ENCODE measurements at regions not wholly inside any gene's neighbourhood (a gene's known extent, or its start where the extent isn't known, plus 50 kb on each side); places are given as distances from the start of the nearest gene placed in this dataset.

DNA sequence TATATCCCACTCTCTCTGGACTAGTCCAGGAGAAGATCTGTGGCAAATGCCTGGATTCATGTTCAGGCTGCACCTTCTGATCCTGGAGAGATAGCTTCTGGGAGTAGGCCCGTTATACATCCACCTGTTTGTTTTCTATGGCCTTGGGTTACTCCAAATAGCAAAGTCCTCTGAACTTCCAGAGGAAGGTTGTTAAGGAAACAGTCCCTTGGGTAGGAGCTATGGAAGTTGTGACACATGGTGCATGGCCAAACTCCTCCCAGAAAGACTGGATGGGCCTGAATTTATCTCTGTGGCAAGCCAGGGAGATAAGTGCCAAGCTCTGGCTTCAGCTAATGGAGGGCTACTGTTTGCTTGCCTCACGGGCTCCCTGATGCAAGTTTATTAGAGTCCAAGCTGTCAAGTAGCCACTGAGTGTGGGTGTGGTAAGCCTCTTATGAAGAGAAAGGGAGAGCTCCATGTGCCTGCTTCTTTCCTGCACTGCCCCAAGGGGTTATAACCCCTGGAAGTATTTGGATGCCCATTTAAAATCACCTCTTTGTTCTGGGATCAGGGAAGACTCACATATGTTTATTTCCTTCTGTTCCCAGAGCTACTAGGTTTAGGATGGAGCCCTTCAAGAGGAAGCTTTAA lies 328.7 kb upstream of the ATP11B start:
- Mint-ChIP-seq H3K9me3 (no peaks in the 10 kb centered on the region), H3K27ac (no peak overlapping the region), H3K36me3 (ENCODE audit: low read depth) (no peaks in the 10 kb centered on the region), H3K27me3 (no peaks in the 10 kb centered on the region), H3K4me1 (no peaks in the 10 kb centered on the region), H3K4me3 (no peak overlapping the region)
- intact Hi-C loops (cut with micrococcal nuclease): no loop called here
- DNase-seq: no peak

DNA sequence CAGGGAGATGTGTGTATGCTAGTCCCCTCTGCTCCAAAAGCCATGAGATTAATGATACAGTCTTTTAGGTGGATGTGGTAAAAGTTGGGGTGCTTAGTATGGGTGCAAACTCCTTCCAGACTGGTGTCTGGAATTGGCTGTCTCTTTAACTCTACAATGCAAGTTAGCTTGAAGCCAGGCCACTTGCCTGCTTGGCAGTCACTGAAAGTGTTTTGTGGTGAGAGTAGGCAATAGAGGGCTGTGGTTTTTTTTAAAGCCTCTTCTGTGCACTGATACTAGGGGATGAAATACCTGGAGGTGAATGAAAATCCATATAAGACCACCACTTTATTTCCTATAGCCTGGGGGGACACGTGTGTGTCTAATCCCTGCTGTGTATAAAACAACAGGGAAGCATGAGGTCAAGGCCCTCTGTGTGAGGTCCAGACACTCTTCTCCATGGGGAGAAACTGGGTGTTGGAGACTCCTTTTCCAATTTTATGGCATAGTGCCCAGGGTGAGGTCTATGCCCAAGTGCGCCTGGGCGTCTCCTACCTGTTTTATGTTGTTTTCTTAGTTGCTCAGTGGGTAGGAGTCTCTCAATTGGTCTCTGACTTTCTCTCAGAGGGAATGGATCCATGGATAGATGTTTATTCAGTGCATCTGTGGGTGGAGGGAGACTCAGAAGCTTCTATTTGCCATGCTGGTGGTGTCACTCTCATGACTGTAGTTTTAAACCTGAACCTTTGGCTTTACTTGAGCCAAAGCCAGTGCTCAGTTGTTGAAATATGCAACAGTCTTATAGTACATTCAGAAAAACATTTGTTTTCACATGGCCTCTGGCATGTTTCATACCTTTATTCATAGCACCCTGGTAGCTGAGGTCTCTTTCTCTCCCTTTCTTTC lies 327.8 kb upstream of the ATP11B start:
- DNase-seq: no peak
- Mint-ChIP-seq H3K9me3 (no peaks in the 10 kb centered on the region), H3K27me3 (no peaks in the 10 kb centered on the region), H3K4me1 (no peaks in the 10 kb centered on the region), H3K4me3 (no peak overlapping the region), H3K27ac (no peak overlapping the region), H3K36me3 (ENCODE audit: low read depth) (no peaks in the 10 kb centered on the region)
- intact Hi-C loops (cut with micrococcal nuclease): no loop called here

DNA sequence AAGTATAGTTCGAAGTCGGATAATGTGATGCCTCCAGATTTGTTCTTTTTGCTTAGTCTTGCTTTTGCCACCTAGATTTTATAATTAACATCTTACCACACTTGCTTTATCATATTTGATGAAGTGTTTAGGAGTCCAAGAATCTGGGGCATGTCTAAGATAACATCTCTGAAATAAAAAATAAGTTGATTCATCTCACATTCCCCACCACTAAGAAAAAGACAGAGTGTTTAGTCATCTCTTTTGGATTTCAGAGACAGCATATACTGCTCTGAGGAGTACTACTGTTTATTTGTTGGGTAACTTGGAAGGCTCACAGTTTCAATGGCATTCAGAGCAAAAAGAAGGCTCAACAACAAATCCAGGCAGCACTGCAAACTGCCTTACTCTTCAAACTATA lies 324.2 kb upstream of the ATP11B start:
- Mint-ChIP-seq H3K4me3 (no peak overlapping the region), H3K4me1 (no peaks in the 10 kb centered on the region), H3K36me3 (ENCODE audit: low read depth) (no peaks in the 10 kb centered on the region), H3K27me3 (no peaks in the 10 kb centered on the region), H3K9me3 (no peaks in the 10 kb centered on the region), H3K27ac (no peak overlapping the region)
- intact Hi-C loops (cut with micrococcal nuclease): no loop called here
- no peak for DNase-seq

DNA sequence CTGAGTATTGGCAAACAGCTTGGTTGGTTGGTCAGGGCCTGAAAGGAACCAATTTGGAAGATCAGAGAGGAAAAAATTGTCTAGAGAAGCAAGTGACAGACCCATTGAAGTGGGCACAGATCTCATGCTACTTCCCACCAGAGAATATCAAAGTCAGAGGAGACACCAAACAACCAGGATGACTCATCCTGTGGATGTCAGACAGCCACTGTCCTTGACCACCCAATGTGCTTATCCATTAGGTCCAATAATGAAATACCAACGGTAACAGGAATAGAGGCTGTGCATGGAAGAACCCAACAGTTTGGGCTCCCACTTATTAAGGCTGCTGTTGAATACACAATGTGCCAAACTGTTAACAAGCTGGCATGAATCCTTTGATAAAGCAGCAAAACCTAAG lies 323.1 kb upstream of the ATP11B start:
- no peak for DNase-seq
- no peaks in the 10 kb centered on the region for H3K27me3 Mint-ChIP-seq
- intact Hi-C loops (cut with micrococcal nuclease): no loop called here
- H3K4me3 Mint-ChIP-seq: no peak overlapping the region
- H3K9me3 Mint-ChIP-seq: no peaks in the 10 kb centered on the region
- no peak overlapping the region for H3K27ac Mint-ChIP-seq
- H3K4me1 Mint-ChIP-seq: no peaks in the 10 kb centered on the region
- H3K36me3 Mint-ChIP-seq (ENCODE audit: low read depth): no peaks in the 10 kb centered on the region

DNA sequence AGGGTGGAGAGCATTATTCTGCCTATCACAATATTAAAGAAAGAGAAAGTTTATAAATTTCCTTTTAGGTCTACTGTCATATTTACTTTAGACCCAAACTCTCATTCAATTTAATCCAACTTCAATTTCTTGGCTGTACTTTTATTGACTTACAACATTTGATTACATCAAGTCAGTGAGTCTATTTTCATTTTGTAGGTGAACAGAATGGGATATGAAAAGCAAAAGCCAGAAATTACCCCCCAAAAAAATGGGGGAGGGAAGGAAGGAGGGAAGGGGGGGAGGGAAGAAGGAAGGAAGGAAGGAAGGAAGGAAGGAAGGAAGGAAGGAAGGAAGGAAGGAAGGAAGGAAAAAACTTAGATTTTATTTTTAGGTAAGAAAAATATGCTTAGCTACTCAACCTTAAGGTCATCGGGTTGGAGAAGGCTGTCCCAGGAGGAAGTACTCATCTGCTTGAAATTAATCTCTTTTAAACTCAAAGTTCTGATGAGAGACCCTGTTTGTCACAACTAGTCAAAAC lies 320.1 kb upstream of the ATP11B start:
- no peaks in the 10 kb centered on the region for H3K36me3 Mint-ChIP-seq (ENCODE audit: low read depth)
- no peak overlapping the region for H3K4me3 Mint-ChIP-seq
- intact Hi-C loops (cut with micrococcal nuclease): no loop called here
- DNase-seq: no peak
- H3K27me3 Mint-ChIP-seq: peaks cover 2% of the 10 kb centered on the region
- no peaks in the 10 kb centered on the region for H3K4me1 Mint-ChIP-seq
- H3K9me3 Mint-ChIP-seq: no peaks in the 10 kb centered on the region
- no peak overlapping the region for H3K27ac Mint-ChIP-seq

DNA sequence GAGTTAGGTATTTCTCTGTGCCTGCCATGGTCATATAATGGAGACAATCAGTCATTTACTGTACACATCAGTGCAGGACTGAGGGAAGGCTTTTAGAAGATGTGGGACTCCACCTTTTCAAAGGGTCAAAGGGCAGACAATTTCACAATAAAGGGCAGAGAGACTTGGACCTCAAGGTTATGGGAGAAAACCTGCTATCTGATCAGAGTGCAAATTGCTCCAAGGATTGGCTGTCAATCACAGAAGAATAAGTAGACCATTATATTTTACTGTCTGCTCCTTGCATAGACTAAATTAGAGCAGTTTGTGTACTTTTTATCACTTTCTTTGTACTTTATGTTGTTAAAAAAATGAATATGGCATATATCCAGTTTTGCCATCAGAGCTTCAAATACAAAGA lies 314.9 kb upstream of the ATP11B start:
- DNase-seq: no peak
- intact Hi-C loops (cut with micrococcal nuclease): no loop called here
- H3K4me3 Mint-ChIP-seq: no peak overlapping the region
- no peaks in the 10 kb centered on the region for H3K9me3 Mint-ChIP-seq
- H3K4me1 Mint-ChIP-seq: no peaks in the 10 kb centered on the region
- H3K27ac Mint-ChIP-seq: no peak overlapping the region
- peaks cover 2% of the 10 kb centered on the region for H3K27me3 Mint-ChIP-seq
- H3K36me3 Mint-ChIP-seq (ENCODE audit: low read depth): no peaks in the 10 kb centered on the region

DNA sequence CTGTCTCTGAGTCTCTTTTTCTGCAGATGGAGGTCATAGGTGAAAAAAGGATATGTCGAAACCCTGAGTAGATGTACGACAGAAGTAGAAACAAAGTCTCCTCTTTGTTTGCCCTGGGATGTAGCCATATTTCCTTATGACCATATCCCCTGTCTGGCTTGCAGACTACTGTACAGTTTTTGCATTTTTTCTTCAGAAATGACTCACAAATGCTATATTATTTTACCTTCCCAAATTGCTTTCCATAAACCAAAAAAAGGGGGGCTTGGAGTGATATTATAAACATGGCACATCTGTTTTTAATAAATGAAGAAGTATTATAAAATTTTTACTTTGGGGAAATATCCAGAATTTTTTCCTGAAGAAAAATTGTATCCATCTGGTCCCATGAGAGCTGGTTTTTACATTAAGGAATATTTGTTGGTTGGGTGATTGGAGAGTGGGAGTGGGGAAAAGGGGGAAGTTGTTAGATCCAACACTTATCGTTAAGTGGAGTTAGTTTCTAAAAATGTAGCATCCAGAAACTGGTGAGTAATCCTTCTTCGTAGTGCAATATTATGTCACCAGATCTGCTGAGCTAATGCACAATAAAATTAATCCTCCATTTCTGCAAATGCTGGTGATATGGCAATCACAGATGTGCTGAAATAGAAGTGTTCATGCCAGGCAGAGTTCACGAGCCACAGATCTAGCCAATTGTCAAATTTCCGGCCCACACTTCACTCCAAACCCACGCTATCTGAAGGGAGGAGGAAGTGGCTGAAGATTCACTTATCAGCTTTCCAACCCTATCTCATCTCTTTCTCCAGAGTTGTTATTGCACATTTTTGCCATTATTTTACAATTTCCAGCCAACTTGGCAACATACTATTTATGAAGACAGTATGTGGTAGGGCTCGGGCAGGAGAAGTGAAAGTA lies 313.6 kb upstream of the ATP11B start:
- Mint-ChIP-seq H3K9me3 (no peaks in the 10 kb centered on the region), H3K27ac (no peak overlapping the region), H3K27me3 (peaks cover 2% of the 10 kb centered on the region), H3K4me3 (no peak overlapping the region), H3K4me1 (no peaks in the 10 kb centered on the region), H3K36me3 (ENCODE audit: low read depth) (no peaks in the 10 kb centered on the region)
- intact Hi-C loops (cut with micrococcal nuclease): no loop called here
- DNase-seq: no peak

DNA sequence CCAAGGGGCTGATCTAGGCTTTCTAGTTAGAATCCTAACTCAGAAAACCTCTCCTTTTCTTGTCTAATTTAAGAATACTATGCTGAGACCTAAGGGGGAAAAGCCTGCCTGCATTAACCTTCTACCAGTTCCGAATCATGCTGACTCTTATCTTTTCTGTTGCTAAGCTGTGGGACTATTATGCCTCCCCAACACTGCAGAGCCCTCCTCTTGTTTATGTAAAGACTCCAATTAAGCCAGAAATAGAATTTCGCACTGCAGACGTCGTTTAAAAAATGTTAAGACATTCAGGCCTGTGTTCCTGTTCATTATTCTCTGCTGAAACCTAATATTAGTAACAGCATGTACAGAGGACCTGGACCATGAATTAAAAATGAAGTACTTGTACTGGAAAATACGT lies 310.6 kb upstream of the ATP11B start:
- H3K27me3 Mint-ChIP-seq: no peaks in the 10 kb centered on the region
- H3K27ac Mint-ChIP-seq: no peak overlapping the region
- no peaks in the 10 kb centered on the region for H3K4me1 Mint-ChIP-seq
- intact Hi-C loops (cut with micrococcal nuclease): no loop called here
- no peak for DNase-seq
- no peaks in the 10 kb centered on the region for H3K9me3 Mint-ChIP-seq
- H3K4me3 Mint-ChIP-seq: no peak overlapping the region
- no peaks in the 10 kb centered on the region for H3K36me3 Mint-ChIP-seq (ENCODE audit: low read depth)

DNA sequence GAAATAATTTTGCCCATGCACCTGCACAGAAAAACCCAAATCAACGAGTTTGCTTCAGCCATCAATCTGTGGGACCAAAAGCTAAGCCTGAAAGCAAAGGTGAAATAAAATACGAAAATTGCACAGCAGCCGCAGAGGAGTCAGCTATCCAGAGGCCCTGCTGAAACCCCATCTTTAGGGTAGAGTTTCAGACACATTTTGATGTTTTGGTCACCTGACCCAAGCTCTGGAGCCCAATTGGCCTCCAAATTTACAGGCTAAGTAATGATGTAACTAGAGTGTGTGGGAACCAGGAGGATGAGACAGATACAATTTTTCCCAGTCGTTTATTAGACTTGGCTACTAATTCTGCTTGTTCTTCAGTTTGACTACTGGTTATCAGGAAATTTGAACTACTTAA lies 308.6 kb upstream of the ATP11B start:
- Mint-ChIP-seq H3K4me3 (no peak overlapping the region), H3K36me3 (ENCODE audit: low read depth) (no peaks in the 10 kb centered on the region), H3K27me3 (peaks cover 4% of the 10 kb centered on the region), H3K27ac (no peak overlapping the region), H3K4me1 (no peaks in the 10 kb centered on the region), H3K9me3 (no peaks in the 10 kb centered on the region)
- DNase-seq: no peak
- intact Hi-C loops (cut with micrococcal nuclease): no loop called here

DNA sequence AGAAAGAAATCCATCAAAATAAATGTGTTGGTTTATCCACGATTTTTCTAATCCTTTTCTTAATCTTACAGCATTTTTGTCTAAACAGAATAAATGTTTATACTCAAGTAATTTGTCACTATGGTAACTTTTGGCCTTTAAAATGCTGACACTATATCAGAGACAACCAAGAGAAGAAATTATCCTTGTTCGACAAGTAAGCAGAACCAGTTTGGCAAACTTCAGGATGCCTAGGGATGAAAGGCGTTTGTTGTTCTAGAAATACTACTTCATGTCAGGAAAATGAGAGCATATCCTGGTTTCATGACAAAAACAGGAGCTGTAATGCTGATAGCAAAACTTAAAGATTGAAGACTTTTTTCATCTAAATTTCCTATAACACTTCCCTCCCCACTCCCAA lies 308.0 kb upstream of the ATP11B start:
- H3K36me3 Mint-ChIP-seq (ENCODE audit: low read depth): no peaks in the 10 kb centered on the region
- no peaks in the 10 kb centered on the region for H3K9me3 Mint-ChIP-seq
- no peak overlapping the region for H3K27ac Mint-ChIP-seq
- no peak overlapping the region for H3K4me3 Mint-ChIP-seq
- peaks cover 4% of the 10 kb centered on the region for H3K27me3 Mint-ChIP-seq
- no peak for DNase-seq
- intact Hi-C loops (cut with micrococcal nuclease): no loop called here
- no peaks in the 10 kb centered on the region for H3K4me1 Mint-ChIP-seq

DNA sequence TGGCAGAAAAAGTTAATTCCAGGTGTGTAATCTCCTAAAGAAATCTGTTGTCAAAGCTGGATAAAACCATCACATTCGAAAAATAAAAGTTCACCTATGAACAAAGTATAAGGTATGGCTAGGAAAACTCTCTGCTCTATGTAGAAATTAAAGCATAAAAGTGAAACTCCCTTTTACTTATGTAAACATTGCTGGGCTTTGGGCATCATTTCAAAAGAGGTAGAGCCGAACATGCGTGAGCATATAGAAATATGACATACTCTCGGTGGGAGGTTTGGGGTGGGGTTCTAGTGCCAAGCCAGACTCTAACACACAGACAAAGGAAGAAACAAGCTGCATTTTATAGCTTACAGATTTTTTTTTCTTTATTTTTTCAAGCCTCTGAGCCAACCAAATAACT lies 306.8 kb upstream of the ATP11B start:
- H3K4me3 Mint-ChIP-seq: no peak overlapping the region
- peaks cover 4% of the 10 kb centered on the region for H3K27me3 Mint-ChIP-seq
- H3K36me3 Mint-ChIP-seq (ENCODE audit: low read depth): no peaks in the 10 kb centered on the region
- no peaks in the 10 kb centered on the region for H3K9me3 Mint-ChIP-seq
- H3K27ac Mint-ChIP-seq: no peak overlapping the region
- H3K4me1 Mint-ChIP-seq: no peaks in the 10 kb centered on the region
- no peak for DNase-seq
- intact Hi-C loops (cut with micrococcal nuclease): no loop called here

DNA sequence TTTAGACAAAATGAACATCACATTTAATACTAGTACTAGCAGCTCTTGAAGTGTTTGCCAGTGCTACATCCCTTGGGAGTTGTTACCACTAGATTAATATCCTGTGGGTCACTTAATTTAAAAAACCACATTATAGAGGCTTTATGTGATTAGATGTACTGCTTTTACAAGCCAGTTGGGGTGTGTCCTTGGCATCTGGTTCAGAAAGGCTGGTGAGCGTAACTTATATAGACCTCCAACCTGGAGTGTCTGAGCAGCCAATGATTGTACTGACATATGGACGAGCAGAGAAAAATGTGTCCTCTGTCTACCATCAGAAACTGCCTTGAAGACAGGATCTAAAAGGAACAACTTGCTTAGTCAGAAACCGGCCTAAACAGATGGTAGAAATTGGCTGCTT lies 306.2 kb upstream of the ATP11B start:
- DNase-seq: no peak
- intact Hi-C loops (cut with micrococcal nuclease): no loop called here
- Mint-ChIP-seq H3K9me3 (no peaks in the 10 kb centered on the region), H3K4me1 (no peaks in the 10 kb centered on the region), H3K27me3 (peaks cover 4% of the 10 kb centered on the region), H3K27ac (no peak overlapping the region), H3K36me3 (ENCODE audit: low read depth) (no peaks in the 10 kb centered on the region), H3K4me3 (no peak overlapping the region)

DNA sequence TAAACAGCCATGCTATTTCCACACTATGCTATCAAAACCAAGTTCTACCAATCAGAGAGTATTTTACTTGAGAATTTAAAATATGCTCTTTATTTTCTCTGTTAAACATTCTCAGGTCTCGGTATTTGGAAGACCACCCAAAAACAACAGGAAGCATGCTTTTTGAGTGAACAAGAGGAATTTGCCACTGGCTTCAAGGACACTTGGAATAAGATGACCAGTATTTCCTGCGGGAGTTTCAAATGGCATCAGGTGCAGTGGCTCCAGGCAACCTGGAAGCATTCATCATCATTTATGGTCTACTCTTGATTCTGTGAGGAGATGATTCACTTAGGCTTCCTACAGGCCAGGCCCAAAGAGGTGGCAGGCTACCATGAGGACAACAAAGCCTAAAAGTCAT lies 305.7 kb upstream of the ATP11B start:
- Mint-ChIP-seq H3K27me3 (peaks cover 4% of the 10 kb centered on the region), H3K36me3 (ENCODE audit: low read depth) (no peaks in the 10 kb centered on the region), H3K9me3 (no peaks in the 10 kb centered on the region), H3K4me1 (no peaks in the 10 kb centered on the region), H3K27ac (no peak overlapping the region), H3K4me3 (no peak overlapping the region)
- no peak for DNase-seq
- intact Hi-C loops (cut with micrococcal nuclease): no loop called here
